A204.1 (cell line): ENCODE measurements at regions not wholly inside any gene's neighbourhood (a gene's known extent, or its start where the extent isn't known, plus 50 kb on each side); places are given as distances from the start of the nearest gene placed in this dataset.
A peak's percentile ranks its signal among the peaks of the same experiment; 100 is the strongest.

ENCODE experiments used
- FAIRE-seq: peaks from 2 replicates; lab custom pipeline; 2012; peaks lifted over from hg19 to GRCh38; lab: Jason Lieb, UNC

DNA sequence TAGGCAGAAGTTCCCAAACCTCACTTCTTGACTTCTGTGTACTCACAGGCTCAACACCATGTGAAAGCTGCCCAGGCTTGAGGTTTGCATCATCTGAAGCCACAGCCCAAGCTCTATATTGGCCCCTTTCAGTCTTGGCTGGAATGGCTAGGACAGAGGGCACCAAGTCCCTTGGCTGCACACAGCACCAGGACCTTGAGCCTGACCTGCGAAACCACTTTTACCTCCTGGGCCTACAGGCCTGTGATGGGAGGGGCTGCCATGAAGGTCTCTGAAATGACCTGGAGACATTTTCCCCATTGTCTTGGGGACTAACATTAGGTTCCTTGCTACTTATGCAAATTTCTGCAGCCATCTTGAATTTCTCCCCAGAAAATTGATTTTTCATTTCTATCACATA lies 288.3 kb upstream of the ZC3H12C start:
- FAIRE-seq, result no peak

DNA sequence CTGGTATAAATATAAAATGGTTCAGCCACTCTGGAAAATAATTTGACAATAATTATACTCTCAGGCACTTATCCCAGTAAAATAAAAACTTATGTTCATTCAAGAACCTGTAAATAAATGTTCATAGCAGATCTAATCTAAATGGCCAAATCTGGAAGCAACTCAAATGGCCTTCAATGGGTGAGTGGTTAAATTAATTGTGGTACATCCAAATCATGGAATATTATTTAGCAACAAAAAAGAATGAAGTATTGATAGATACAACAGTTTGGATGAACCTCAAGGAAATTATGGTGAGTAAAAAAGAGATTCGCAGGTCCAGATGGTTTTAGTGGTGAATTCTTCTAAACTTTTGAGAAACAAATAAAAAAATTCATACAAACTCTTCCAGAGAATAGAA lies 287.0 kb upstream of the ZC3H12C start:
- FAIRE-seq, result no peak

- FAIRE-seq, result no peak
These were observed 284.6 kb upstream of the ZC3H12C start for GRCh38 chr11:109808569-109808968.

GRCh38 chr11:109814824-109815223 lies 278.4 kb upstream of the ZC3H12C start:
- FAIRE-seq, result no peak

GRCh38 chr11:109815500-109816150 lies 277.6 kb upstream of the ZC3H12C start:
- FAIRE-seq, result no peak

DNA sequence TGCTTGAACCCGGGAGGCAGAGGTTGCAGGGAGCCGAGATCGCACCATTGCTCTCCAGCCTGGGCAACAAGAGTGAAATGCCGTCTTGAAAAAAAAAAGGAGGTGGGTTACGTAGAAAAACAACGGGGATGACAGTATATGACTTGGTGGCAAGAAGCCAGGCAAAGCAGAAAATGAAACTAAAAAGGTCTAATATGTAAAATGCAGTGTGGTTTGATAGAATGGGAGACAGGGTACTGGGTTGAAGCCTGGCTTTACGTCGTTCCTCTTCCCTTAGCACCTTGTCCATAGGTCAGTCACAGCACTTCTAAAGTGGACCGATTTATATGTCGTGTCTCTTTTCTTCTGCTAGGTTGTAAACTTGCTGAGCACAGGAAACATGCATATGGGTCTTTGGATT lies 274.9 kb upstream of the ZC3H12C start:
- FAIRE-seq, result no peak

DNA sequence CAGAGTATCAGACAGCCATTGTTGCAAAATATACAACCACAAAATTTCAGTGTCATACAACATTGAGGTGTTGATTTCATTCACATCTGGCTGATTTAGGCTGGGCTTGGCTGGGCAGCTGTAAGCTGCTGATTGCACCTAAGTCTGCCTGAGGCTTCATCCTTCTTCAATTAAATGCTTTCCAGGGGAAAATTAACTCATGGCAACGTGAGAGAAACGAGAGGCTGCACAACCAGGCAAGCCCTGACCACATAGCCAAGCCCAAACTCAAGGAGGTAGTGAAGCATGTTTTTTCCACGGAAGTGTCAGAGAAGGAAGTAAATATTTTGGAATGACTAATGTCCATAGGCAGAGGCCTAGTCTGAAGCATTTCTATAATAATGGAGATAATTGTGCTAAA lies 273.8 kb upstream of the ZC3H12C start:
- FAIRE-seq, result no peak

GRCh38 chr11:109821511-109821910 lies 271.7 kb upstream of the ZC3H12C start:
- no peak for FAIRE-seq

GRCh38 chr11:109822436-109823102 lies 270.6 kb upstream of the ZC3H12C start:
- no peak for FAIRE-seq

GRCh38 chr11:109828387-109828786 lies 264.8 kb upstream of the ZC3H12C start:
- no peak for FAIRE-seq

GRCh38 chr11:109838026-109838425 lies 255.2 kb upstream of the ZC3H12C start:
- no peak for FAIRE-seq

- FAIRE-seq, result no peak
These were observed 247.8 kb upstream of the ZC3H12C start for GRCh38 chr11:109845437-109845836.

DNA sequence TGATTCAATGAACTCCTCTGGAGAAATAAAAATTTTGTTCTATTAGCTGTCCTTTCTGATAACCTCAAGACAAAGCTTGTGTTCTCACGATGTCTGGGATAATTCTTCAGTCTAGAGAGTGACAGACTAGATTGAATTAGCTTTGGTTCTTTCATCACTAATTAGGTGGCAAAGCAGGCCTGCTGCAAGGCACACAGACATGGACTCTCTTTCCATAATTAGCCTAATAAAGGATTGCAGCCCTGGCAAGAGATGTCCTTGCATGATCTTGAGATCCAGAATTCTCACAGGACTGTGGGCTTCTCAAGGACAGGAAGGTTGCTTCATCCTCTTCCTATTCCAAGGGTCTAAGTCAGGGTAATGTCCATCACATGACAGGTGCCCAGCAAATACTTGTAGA lies 245.6 kb upstream of the ZC3H12C start:
- no peak for FAIRE-seq

- FAIRE-seq, result no peak
These were observed 244.1 kb upstream of the ZC3H12C start for GRCh38 chr11:109849051-109849450.

- no peak for FAIRE-seq
These were observed 243.2 kb upstream of the ZC3H12C start for GRCh38 chr11:109849946-109850345.

DNA sequence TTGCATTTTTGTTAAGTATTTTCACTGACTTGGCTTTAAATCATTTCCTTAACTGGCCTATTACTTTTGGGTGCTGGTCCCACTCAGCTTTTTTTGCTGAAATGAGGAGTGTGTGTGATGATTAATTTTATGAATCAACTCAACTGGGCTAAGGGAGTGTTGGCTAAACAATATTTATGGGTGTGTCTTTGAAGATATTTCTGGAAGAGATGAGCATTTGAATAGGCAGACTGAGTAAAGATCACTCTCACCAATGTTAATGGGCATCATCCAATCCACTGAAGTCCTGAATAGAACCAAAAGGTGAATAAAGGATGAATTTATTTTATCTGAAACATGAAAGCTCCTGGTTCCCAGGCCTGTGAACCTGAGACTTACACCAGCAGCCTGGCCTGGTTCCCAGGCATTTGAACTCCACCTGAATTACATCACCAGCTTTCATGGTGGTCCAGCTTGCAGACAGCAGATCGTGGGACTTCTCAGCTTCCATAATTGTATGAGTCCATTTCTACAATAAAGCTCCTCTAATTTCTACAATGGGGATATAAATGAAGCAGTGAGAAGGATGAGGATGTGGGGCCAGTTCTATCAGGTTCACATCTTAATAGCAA lies 241.3 kb upstream of the ZC3H12C start:
- FAIRE-seq, result no peak

- peak; percentile 94 for FAIRE-seq
These were observed 239.9 kb upstream of the ZC3H12C start for GRCh38 chr11:109853156-109853776.

GRCh38 chr11:109854731-109855130 lies 238.5 kb upstream of the ZC3H12C start:
- no peak for FAIRE-seq

DNA sequence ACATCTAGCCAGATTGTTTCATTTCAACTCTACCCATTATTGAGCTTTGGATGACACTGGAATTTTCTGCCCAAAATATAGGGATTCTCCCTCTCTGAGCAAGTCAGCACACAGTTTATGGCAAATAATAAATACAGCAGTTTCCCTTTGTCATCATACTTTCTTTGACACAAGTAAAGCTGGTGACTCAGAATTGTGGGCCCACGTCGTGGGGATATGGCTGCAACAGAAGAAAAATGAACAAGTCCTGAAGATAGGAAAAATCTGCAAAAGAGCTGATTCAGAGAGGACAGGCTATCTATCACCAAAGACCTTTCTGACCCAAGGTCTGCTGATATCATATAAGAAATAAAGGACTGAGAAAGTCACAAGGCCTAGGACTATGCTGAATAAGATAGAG lies 236.3 kb upstream of the ZC3H12C start:
- FAIRE-seq, result no peak

DNA sequence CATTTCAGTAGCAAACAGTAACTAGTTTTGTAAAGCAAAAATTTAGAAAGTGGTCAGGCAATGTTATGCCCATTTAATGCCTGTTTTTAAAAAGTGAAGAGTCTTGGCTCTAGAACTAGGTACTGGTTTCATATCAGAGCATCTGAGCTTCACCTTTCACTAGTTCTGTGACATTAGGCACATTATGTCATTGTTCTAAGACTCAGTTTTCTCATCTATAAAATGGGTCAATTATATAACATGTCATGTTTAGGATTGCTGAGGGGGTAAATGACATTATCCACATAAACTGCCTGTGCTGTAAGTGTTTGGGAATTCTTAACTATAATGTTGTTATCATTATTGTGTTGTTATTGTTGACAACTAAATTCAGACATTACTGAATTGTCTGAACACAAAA lies 235.6 kb upstream of the ZC3H12C start:
- FAIRE-seq, result no peak

DNA sequence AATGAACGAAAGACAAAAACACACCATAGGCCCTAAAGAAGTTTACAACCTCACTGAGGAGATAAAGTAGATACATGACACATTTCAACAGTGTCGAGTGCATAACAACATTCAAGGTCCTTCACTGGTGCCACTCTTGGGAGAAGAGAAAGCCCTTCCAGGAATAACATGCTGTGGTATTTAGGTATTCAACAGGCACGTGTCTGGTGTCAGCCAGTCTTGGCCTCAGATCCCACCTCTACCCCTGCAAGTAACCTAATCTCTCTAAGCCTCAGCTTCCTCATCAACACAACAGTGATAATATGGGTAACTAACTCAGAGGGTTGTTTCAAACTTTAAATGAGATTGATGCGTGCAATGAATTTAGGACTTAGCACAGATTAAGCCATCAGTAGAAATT lies 235.0 kb upstream of the ZC3H12C start:
- FAIRE-seq, result no peak

DNA sequence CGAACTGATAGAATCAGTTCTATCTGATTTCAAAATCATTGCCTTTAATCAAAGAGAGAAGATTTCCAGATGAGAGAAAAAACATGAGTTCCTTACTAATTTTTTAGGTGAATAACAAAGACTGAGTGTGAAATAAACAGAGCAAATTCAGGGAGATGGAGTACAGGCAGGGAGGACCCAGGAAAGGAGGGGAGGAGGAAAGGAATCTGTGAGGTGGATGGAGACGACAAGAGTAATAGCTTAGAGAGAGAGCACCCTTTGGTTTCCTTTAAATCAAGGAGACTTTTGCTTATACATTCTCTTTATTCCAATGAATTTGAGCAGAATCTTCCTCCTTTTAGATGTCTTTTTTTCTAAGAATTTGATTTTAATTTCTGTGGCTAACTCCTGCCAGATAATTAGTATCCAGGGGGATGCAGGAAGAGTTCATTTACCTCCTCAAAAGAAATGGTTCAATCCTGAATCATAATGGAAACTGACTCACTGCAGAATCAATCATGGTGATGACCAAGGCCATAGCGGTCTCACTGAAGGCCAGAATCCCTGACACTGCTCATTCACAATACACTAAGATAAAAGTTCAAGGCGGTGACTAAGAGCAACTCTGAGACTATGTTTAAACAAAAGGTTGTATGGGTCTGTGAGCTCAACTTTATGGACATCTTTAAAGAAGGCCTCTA lies 234.0 kb upstream of the ZC3H12C start:
- FAIRE-seq, result no peak

DNA sequence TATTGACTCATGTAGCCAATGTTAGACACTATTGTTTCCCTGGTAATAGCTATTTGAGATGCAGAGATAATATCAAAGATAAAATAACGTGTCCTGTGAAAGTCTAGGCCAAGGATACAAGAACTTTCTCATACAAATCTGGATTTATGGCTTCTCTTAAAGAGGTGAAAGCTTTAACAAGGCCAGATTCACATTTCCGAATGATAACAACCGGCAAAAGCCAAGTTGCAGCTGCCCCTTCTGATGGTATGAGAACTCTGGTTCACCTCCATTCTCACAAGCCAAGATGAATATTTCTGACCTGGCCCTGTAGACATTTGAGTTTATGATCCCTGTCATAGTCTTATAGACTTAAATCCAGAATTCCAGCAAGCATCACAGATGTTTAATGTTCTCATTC lies 230.4 kb upstream of the ZC3H12C start:
- FAIRE-seq, result no peak
